T1000 (cell line): ENCODE measurements at regions not wholly inside any gene's neighbourhood (a gene's known extent, or its start where the extent isn't known, plus 50 kb on each side); places are given as distances from the start of the nearest gene placed in this dataset.
"Not testable (repeated sequence)": the region's sequence is repeated elsewhere in the genome, so short reads cannot be mapped to it uniquely, and the experiment has no call there.

Experiments
- DNase-seq: peaks from one replicate; lab custom pipeline; 2025; ENCODE audit warnings: mixed read lengths; lab: John Stamatoyannopoulos, UW

DNA sequence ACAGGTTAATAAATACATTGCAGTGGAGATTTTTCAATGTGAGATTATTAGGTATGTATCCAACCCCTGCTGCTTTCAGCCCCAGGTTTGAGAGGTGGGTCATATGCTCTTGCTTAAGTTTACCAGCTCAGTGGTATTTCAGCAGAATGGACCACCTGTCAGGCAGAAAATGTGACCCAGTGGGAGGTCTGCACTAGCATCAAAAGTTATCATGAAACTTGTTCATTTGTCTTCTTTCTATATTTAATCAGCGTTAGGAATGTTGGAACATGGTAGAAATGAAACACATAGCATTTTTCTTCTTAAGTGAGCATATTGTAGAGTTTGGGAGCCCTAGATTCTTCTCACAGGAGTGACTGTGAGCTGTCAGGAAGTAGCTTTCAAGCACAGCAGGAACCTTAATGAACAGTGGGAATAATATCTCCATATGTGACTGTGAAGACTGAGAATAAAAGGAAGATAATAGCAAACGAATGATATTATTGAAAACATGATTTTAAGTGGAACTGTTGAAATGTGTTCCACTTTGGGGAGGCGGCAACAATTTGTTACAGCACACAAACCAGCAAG is 596.9 kb upstream of the CDH6 start:
- DNase-seq: no peak

DNA sequence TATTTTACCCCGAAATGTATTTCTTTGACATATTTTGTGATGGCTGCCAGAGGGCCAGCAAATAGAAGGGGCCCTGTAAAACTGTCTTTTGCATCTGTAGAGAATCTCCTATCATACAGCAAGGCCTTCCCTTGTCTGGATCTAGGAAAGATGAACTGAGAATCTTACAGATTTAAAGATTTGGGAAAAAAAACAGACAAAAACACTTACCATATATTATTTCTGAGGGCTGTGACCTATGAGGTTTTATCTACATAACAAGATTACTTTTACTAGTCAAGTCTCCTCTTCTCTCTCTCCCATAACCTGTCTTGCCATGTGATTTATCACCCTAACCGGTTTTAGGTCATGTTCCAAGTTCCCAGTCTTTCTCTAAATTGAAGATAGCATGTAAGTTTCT is 599.2 kb upstream of the CDH6 start:
- no peak for DNase-seq

DNA sequence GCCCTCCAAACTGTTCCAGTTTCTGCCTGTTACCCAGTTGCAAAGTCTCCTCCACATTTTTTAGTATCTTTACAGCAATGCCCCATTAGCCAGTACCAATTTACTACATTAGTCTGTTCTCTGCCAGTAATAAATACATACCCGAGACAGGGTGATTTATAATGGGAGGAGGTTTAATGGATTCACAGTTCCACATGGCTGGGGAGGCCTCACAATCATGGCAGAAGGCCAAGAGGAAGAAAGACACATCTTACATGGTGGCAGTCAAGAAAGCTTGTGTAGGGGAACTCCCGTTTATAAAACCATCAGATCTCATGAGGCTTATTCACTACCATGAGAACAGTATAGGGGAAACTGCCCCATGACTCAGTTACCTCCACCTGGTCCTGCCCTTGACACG is 600.7 kb upstream of the CDH6 start:
- no peak for DNase-seq

DNA sequence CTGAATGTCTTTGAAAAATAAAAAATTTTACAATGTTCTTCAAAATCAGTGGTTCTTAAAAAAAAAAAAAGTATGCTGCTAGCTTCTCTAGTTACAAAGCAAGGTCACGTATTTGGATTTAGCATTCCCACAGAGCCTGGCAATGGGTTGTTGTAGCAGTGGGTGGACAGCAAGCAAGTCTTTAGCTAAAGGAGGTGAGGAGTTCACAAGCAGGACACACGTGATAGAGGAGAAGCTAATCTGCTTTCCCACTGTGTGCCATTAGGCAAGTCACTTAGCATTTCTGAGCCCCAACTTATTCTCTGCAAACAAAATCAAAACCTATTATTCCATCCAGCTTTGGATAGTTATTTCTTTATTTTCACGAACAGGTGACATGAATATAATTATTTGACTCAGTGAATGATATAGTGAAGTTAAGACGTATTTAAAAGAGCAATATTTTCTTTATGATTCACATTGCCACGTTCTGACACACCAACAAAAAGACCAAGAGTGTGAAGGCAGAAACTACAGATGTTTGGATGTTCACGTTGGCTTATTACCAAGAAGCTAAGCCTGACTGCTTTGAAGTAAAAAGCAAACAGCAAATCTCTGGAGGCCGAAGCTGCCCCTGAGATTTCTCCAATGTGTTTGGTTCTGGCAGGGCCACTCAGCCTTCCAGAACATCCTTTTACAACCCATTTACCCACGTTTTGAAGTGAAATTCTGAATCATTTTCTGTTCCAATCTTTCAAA is 612.1 kb upstream of the CDH6 start:
- no peak for DNase-seq

DNA sequence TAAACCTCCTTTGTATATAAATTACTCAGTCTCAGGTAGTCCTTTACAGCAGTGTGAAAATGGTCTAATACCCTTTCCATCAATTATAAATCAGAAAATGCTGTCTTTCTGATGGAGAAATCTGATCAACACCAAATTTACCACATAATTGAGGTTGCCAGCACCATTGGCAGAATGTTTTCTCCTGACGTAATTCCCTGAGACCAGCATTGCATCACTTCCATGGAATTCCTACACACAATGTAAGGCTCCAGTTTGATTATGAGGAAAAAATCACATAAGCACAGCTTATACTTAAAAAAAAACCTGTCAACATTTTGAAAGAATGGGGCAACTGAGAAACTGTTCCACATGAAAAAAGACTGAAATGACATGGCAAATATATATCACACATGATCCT is 618.7 kb upstream of the CDH6 start:
- DNase-seq: no peak

GRCh38 chr5:30572279-30572678 is 621.2 kb upstream of the CDH6 start:
- no peak for DNase-seq

- DNase-seq: no peak
Measured at GRCh38 chr5:30561771-30562170, 631.7 kb upstream of the CDH6 start.

DNA sequence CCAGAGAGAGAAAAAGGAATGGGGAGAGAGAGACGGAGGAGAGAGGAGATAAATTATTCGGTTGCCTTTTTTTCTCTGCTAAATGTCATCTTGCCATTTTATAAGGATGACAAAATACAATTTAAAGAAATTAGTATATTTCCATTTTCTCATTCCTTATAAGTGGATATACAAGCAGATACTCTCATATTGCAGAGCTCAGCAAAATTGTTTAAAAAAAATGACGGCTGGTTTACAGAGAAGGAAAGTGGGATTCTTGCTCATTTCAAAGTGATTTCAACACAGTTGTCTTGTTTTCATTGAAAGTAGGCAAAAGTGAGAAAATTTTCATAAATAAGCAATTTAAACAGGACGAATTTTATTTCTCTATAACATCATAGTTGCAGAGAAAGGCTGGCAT is 641.9 kb upstream of the CDH6 start:
- DNase-seq: no peak

DNA sequence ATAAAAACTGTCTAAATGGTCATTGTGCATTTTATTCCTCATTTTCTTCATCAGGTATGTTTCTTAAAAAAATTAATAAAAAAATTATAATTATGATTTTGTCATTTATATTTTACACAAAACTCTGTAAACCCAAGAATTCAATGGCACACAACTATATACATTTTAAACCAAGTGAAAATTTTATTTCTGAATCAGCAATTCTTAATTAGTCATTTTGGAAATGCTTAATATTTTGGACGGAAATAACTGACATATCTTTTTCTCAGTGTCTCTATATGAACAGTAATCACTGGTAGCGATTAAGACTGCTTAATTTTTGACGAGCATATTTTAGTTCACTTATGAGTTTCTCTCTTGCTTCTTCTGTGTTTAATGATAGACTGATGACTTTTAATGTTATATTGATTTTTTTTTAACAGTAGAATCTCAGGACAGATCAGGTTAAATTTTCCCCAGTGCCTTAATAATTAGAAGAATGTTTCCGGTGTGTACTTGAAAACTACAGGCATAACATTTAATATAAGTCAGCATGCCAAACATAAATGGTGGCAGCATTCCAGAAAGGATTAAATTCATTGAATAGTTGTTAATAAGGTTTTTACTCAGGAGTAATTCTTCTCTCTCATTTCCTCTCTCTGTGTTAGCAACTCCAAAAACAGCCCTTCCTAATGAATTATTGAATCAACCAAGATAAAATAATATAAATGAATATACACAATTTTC is 644.7 kb upstream of the CDH6 start:
- no peak for DNase-seq

DNA sequence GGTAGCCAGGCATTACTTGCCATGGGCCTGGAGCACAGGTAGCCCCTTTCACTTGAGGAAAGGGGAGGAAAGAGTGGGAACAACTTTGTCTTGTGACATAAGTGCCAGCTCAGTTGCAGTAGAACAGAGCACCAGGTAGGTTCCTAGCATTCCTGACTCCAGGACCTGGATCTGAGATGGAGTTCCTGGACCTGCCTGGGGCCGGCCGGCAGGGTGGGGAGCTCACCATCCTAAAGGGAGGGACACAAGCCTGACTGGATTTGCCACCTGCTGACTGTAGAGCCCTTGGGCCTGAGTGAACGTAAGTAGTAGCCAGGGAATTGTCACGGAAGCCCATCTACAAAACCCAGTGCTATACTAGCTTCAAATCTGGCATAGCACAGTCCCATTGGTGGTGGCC is 653.3 kb upstream of the CDH6 start:
- DNase-seq: no peak

DNA sequence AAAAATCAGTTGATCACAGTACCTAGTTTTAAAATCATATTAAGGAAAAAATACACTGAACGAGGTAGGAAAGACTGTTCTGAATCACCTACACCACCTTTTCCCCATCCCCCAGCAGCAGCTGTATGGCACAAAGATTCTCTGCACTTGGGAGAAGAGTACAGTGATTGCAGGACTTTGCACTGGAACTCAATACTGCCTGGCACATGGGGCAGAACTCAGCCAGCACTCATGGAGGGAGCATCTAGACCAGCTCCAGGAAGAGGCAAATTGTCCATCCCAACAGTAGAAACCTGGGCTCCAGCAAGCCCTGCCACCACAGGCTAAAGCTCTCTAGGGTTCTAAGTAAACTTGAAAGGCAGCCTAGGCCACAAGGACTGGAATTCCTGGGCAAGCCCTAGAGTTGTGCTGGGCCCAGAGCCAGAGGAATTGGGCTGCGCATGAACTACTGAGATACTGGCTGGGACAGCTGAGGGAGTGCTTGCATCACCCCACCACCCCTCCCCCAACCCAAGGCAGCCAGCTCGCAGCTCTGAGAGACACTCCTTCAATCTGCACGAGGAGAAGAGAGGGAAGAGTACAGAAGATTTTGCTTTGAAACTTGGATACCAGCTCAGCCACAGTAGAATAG is 654.4 kb upstream of the CDH6 start:
- no peak for DNase-seq

- DNase-seq: no peak
Measured at GRCh38 chr5:30525353-30525752, 668.1 kb upstream of the CDH6 start.

DNA sequence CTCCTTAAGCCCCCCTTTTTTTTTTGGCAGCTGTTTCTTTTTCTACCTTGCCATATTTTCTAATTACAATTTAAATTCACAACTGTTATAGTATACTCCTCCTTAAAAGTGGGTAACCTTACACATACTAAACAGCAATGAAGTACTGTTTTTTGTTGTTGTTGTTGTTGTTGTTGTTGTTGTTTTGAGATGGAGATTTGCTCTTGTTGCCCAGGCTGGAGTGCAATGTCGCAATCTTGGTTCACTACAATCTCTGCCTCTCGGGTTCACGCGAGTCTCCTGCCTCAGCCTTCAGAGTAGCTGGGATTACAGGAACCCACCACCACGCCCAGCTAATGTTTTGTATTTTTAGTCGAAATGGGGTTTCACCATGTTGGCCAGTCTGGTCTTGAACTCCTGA is 669.1 kb upstream of the CDH6 start:
- DNase-seq: no peak

DNA sequence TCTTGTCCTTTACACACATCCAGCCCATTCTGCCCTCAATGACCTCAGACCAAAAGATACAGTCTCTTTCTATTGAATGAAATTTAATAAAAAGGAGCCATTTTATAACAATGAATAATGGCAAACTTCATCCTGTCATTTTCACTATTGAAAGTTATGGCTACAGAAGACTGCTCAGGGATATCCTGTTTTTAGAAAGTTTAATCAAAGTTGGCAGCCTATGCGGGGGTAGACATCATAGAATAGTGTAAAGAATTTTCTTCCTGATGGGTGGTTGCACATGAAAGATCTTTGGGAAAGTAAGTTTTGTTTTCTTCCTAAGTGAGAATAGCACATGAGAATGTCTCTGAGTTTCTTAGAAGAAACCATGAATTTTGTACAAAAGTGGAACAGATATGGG is 670.4 kb upstream of the CDH6 start:
- no peak for DNase-seq

DNA sequence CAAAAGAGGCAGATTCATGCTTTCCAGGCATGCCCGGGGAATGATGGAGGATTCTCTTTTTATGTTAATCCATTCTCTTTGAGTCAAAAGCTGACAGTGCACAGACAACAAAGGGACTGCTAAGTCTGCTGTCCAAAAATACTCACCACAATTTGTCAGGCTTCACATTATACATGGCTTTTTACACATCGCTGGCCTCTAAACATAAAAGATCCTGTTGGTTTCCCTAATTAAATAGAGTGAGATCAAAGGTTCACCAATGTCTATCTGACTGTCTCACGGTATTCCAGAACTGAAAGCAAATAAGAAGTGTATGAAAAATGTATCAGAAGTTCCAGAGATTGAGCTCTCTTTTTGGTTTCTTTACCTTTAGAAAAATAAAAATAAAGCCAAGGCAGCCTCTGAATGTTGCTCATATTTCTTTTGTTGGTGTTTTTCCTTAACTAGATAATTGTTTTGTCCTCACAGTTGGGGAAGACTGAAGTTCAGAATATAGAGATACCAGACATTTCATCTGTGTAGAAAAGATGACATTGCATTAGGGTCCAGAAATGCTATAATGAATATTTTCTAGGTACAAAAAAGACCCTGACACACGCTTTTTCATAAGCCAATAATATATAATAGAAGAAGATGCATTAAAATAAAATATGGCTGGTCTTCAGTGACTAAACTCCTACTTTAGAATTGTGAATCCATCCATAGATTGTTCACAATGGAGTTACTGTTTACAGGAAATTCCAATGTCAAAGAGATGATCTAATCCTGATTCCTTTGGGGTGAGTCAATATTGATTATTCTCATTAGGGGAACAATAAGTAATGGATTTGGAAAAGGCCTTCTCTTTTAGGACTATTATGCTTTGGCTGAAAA is 688.2 kb upstream of the CDH6 start:
- DNase-seq: no peak

DNA sequence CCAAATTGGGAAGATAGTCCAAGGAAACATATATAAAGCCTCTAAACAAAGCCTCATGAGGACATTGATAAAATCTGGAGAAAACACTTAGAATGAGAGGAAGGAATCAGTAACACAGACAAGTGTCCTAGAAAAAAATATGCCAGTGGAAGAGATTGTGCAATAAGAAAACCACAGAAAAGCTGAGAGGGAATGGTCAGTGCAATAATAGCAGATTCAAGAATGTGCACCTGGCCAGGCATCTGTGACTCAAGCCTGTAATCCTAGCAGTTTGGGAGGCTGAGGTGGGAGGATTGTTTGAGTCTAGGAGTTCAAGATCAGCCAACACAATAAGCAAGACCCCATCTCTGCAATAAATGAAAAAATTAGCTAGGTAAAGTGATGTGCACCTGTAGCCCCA is 691.2 kb upstream of the CDH6 start:
- DNase-seq: no peak

- DNase-seq: no peak
Measured at GRCh38 chr5:30501065-30501464, 692.4 kb upstream of the CDH6 start.

DNA sequence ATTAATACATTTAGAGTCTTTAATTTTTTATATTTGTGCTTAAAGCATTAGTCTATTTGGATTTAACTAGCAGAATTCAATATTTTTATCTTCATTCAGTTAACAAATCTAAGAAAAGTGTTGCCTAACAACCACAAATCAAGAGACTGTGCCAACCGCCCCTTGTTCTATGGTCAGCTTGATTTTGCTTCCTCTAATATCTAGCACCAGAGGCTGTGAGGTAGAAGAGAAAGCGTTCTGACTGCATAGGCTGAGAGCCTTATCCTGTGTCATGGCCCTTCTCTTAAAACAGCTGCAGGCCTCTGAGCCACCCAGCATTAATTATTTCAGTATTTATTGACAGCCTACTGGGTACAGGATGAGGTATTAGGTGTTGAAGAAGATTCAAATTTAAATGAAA is 693.0 kb upstream of the CDH6 start:
- DNase-seq: no peak

DNA sequence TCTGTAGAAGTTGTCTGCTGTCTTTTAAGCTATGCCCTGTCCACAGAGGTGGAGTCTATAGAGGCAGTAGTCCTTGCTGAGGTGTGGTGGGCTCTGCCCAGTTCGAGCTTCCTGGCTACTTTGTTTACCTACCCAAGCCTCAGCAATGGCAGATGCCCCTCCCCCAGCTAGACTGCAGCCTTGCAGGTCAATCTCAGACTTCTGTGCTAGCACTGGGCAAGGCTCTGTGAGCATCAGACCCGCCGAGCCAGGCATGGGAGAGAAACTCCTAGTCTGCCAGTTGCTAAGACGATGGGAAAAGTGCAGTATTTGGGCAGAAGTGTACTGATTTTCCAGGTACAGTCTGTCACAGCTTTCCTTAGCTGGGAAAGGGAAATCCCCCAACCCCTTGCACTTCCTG is 694.1 kb upstream of the CDH6 start:
- no peak for DNase-seq

- no peak for DNase-seq
Measured at GRCh38 chr5:30498972-30499371, 694.5 kb upstream of the CDH6 start.

DNA sequence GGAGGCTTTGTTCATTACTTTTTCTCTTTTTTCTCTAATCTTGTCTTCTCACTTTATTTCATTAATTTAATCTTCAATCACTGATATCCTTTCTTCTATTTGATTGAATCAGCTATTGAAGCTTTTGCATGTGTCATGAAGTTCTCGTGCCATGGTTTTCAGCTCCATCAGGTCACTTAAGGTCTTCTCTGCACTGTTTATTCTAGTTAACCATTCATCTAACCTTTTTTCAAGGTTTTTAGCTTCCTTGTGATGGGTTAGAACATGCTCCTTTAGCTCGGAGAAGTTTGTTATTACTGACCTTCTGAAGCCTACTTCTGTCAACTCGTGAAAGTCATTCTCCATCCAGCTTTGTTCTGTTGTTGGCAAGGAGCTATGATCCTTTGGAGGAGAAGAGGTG is 695.0 kb upstream of the CDH6 start:
- not testable (repeated sequence) for DNase-seq

DNA sequence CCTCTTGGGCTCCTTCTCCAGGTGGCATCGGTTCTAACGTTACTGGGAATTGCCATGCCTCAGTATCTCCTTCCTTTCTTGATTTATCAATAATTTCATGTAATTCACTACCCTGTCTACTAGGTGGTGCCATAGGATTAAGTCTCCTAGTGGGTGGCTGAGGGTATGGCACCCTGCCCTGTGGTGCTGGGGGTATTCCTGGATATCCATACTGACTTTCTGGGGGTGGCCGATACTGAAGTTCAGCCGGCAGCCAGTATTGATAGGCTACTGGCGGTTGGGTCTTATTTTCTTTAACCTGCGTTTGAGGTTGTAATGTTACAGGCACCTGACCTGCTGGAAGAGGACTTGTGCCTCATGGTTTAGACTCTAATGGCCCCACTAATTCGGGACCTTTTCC is 699.4 kb upstream of the CDH6 start:
- not testable (repeated sequence) for DNase-seq
